OCI-LY3 (cell line): ENCODE measurements at regions not wholly inside any gene's neighbourhood (a gene's known extent, or its start where the extent isn't known, plus 50 kb on each side); places are given as distances from the start of the nearest gene placed in this dataset.
"Not testable (repeated sequence)": the region's sequence is repeated elsewhere in the genome, so short reads cannot be mapped to it uniquely, and the experiment has no call there.

ENCODE experiments used
- H2AFZ ChIP-seq: fragments of 200-600, 300-600 bp; shearing (Covaris generic); 2 replicates; pipeline ENCODE4 v1.6.0; 2014; ENCODE audit warnings: antibody characterized with exemption, low read depth, low read length
- H3K27ac ChIP-seq: fragments of 200-600, 300-600 bp; sonication (generic); 2 replicates; pipeline ENCODE4 v1.5.1; 2014; ENCODE audit warnings: mild to moderate bottlenecking, low read length, moderate library complexity, mixed read lengths
- H3K27me3 ChIP-seq: fragments of 200-600, 300-600 bp; sonication (generic); 2 replicates; pipeline ENCODE4 v1.6.1; 2014; ENCODE audit warnings: low read depth, low read length, mixed read lengths
- H3K36me3 ChIP-seq: fragments of 200-600, 300-600 bp; sonication (generic); replicated peaks from 2 replicates; pipeline ENCODE3; 2014; ENCODE audit warnings: low read depth, low read length, mixed read lengths
- H3K4me1 ChIP-seq: fragments of 300-600, 200-600 bp; sonication (generic); 2 replicates; pipeline ENCODE4 v1.6.1; 2014; ENCODE audit warnings: low read length, mixed read lengths
- H3K4me2 ChIP-seq: fragments of 200-600, 300-600 bp; sonication (generic); 2 replicates; pipeline ENCODE4 v1.6.1; 2014; ENCODE audit warnings: low read length, mixed read lengths
- H3K4me3 ChIP-seq: fragments of 300-600, 200-600 bp; sonication (generic); 2 replicates; pipeline ENCODE4 v1.5.1; 2014; ENCODE audit warnings: antibody characterized with exemption, mild to moderate bottlenecking, low read length, moderate library complexity
- H3K79me2 ChIP-seq: fragments of 300-600, 200-600 bp; shearing (Covaris generic); 2 replicates; pipeline ENCODE4 v1.6.1; 2014; ENCODE audit warnings: mild to moderate bottlenecking, low read length, mixed read lengths
- H3K9ac ChIP-seq: fragments of 300-600, 200-600 bp; shearing (Covaris generic); 2 replicates; pipeline ENCODE4 v1.6.0; 2014; ENCODE audit warnings: mild to moderate bottlenecking, low read length, moderate library complexity
- H3K9me3 ChIP-seq: fragments of 200-600, 300-600 bp; shearing (Covaris generic); 2 replicates; pipeline ENCODE4 v1.6.1; 2014; ENCODE audit warnings: low read length, mixed read lengths; ENCODE audit not compliant: insufficient read depth
- H4K20me1 ChIP-seq: fragments of 200-600, 300-600 bp; sonication (generic); 2 replicates; pipeline ENCODE4 v1.6.1; 2016; ENCODE audit warnings: low read length, mixed read lengths; ENCODE audit not compliant: insufficient read depth
- CTCF ChIP-seq: fragments of 200-600, 300-600 bp; sonication (generic); IDR thresholded peaks from 2 replicates; pipeline ENCODE4 v1.5.1; 2014; ENCODE audit warnings: antibody characterized with exemption, low read length, low read depth
- EZH2phosphoT487 ChIP-seq: fragments of 200-600 bp; shearing (Covaris generic); IDR thresholded peaks from 2 replicates; pipeline ENCODE4 v1.6.1; 2018; ENCODE audit warnings: antibody characterized with exemption, mixed run types, low read depth

DNA sequence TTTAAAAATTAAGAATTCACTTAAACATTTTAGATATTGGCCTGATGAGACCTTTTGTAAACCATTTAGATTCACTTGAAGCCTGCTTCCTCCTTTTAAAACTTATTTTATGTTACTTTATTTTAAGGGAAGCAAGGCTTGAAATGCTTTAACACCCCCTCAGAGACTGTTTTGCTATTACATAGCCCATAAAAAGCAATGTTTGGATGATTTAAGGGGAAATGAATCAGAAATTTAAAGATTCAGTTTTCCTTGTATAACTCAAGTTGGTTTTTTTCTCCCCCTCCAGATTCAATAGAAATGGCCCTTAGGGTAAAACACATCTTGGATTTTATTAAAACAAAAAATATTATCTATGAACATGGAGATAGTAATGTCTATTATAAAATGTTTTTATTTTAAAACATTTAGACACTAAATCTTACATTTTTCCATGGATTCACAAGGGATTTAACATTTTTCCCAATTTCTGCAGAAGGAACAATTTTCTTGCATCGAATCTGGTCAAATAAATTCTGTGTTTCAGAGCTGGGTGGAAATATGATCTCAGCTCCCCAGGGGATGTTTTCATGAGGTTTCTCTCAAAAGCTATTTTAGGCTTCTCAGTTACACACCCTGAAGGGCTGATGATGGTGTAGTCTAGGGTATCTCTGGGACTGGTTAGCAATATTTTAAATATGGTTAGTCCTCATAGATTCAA lies 69.3 kb upstream of the WARS2 start:
- Histone ChIP-seq H3K9ac (no peak overlapping the region), H4K20me1 (no peaks in the 10 kb centered on the region), H3K4me3 (no peak overlapping the region), H3K79me2 (no peaks in the 10 kb centered on the region), H3K27me3 (no peaks in the 10 kb centered on the region), H3K9me3 (no peaks in the 10 kb centered on the region), H2AFZ (no peak overlapping the region), H3K27ac (no peak overlapping the region), H3K4me1 (no peaks in the 10 kb centered on the region), H3K4me2 (no peak overlapping the region), H3K36me3 (no peaks in the 10 kb centered on the region)
- no peak for TF ChIP-seq CTCF
- no peak for TF ChIP-seq EZH2phosphoT487

DNA sequence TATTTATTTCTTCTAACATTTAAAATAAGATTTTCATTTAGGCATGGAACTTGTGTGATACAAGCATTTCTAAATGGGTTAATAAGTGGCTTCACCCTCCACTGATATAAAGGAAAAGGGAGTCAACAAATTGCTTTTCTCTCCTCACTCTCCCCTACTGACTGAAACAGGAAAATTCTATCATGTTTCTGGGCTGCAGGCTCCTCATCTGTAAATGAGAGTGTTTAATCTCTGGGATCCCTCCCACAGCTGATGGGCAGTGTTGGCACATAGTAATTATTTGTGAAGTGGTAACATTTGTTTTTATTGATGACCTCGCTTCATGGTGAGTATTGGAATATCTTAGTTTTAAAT lies 69.8 kb upstream of the WARS2 start:
- Histone ChIP-seq H3K4me2 (no peak overlapping the region), H3K27me3 (no peaks in the 10 kb centered on the region), H3K4me1 (no peaks in the 10 kb centered on the region), H3K27ac (no peak overlapping the region), H3K79me2 (no peaks in the 10 kb centered on the region), H2AFZ (no peak overlapping the region), H4K20me1 (no peaks in the 10 kb centered on the region), H3K4me3 (no peak overlapping the region), H3K9ac (no peak overlapping the region), H3K9me3 (no peaks in the 10 kb centered on the region), H3K36me3 (no peaks in the 10 kb centered on the region)
- TF ChIP-seq CTCF (no peak), EZH2phosphoT487 (no peak)

DNA sequence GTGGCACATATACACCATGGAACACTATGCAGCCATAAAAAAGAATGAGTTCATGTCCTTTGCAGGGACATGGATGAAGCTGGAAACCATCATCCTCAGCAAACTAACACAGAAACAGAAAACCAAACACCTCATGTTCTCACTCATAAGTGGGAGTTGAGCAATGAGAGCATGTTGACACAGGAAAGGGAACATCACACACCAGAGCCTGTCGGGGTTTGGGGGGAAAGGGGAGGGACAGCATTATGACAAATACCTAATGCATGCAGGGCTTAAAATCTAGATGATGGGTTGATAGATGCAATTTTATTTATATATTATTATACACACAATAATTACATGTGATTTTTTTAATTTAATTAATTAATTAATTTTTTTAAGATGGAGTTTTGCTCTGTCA lies 72.8 kb upstream of the WARS2 start:
- H3K4me2 ChIP-seq, H2AFZ ChIP-seq, H3K36me3 ChIP-seq, H3K4me3 ChIP-seq, H3K27ac ChIP-seq, H3K27me3 ChIP-seq, H3K79me2 ChIP-seq, H3K9me3 ChIP-seq, H3K4me1 ChIP-seq, H3K9ac ChIP-seq, H4K20me1 ChIP-seq: not testable (repeated sequence)

DNA sequence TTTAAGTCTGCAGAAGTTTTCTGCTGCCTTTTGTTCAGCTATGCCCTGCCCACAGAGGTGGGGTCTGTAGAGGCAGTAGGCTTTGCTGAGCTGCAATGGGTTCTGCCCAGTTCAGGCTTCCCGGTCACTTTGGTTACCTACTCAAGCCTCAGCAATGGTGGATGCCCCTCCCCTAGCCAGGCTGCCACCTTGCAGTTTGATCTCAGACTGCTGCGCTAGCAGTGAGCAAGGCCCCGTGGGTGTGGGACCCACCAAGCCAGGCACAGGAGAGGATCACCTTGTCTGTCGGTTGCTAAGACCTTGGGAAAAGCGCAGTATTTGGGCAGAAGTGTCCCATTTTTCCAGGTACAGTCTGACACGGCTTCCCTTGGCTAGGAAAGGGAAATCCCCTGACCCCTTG lies 74.5 kb upstream of the WARS2 start:
- not testable (repeated sequence) for H3K27me3 ChIP-seq, H4K20me1 ChIP-seq, H3K4me3 ChIP-seq, H3K9ac ChIP-seq, H3K27ac ChIP-seq, H3K4me1 ChIP-seq, H3K4me2 ChIP-seq, H3K36me3 ChIP-seq, H3K79me2 ChIP-seq, H3K9me3 ChIP-seq, H2AFZ ChIP-seq

DNA sequence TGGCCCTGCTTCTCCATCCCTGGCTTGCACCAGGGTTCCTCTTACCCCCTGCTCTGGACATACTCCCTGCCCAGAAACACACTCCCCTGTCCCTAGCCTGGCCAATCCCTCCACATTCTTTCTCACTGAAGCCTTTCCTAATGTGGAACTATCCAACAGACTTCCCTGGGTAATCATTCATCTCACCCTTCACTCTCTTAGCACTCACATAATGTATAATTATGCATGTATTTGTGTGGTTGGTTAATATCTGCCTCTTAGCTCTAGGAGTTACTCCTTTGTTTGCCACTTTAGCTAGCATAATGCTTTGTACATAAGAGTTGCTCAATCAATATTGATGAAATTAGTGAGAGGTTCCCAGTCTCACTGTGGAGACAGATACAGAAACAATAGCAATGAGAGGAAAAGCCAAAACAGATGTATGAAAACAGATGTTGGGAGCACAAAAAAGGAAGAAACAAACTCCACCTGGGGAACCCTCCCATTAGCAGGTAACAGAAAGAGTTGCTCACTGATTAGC lies 76.9 kb upstream of the WARS2 start:
- Histone ChIP-seq H3K4me2 (no peak overlapping the region), H3K27ac (no peak overlapping the region), H3K79me2 (no peaks in the 10 kb centered on the region), H4K20me1 (no peaks in the 10 kb centered on the region), H3K9me3 (no peaks in the 10 kb centered on the region), H3K27me3 (no peaks in the 10 kb centered on the region), H3K4me1 (no peaks in the 10 kb centered on the region), H3K9ac (no peak overlapping the region), H3K36me3 (no peaks in the 10 kb centered on the region), H2AFZ (no peak overlapping the region), H3K4me3 (no peak overlapping the region)
- TF ChIP-seq EZH2phosphoT487 (no peak), CTCF (no peak)
